ENCODE measurements at regions not wholly inside any gene's neighbourhood (a gene's known extent, or its start where the extent isn't known, plus 50 kb on each side); places are given as distances from the start of the nearest gene placed in this dataset.

GRCh38 chrX:40283981-40284380 lies 186.2 kb upstream of the BCOR start:
- TF ChIP-seq MYC (IDR thresholded peaks at IDR 0.05; ENCODE audit: low read depth, low read length) (no peak), POLR2A (IDR thresholded peaks at IDR 0.05; ENCODE audit: low read depth, low read length) (no peak), CTCF (IDR thresholded peaks at IDR 0.05; ENCODE audit: extremely low read depth in 1 of 2, insufficient read depth in 1 of 2, low read depth in 1 of 2, low read length in 2 of 2) (no peak), GATA2 (IDR thresholded peaks at IDR 0.05; ENCODE audit: insufficient read depth, insufficient read length, low read depth, low read length) (no peak), EZH2 (IDR thresholded peaks at IDR 0.05; ENCODE audit: borderline replicate concordance, low read depth, low read length, severe bottlenecking) (no peak)

Data from endothelial cell of umbilical vein (primary cell).